ENCODE measurements at regions not wholly inside any gene's neighbourhood (a gene's known extent, or its start where the extent isn't known, plus 50 kb on each side); places are given as distances from the start of the nearest gene placed in this dataset.

GRCh38 chr11:127202105-127202504, 201.5 kb upstream of the KIRREL3 start:
- H2AFZ ChIP-seq = no peak overlapping the region
- H3K79me2 ChIP-seq (replicated peaks; ENCODE audit: insufficient read depth) = no peaks in the 10 kb centered on the region
- H3K4me3 ChIP-seq = no peak overlapping the region
- no peaks in the 10 kb centered on the region for H3K27me3 ChIP-seq (ENCODE audit: insufficient read depth)
- H4K20me1 ChIP-seq (replicated peaks; ENCODE audit: insufficient read depth) = no peaks in the 10 kb centered on the region
- peaks cover 4% of the 10 kb centered on the region; the same call in 1 of the 2 replicates for H3K9me2 ChIP-seq (ENCODE audit: insufficient read depth)
- DNase-seq (ENCODE audit: low spot score) (no peak), ATAC-seq (no peak)
- Mint-ChIP-seq H3K36me3 (ENCODE audit: low read depth) (no peaks in the 10 kb centered on the region; the same call in 2 of the 3 replicates), H3K4me1 (no peaks in the 10 kb centered on the region), H3K27ac (no peak overlapping the region), H3K27me3 (ENCODE audit: insufficient read depth, low read depth, poor library complexity) (peaks cover 2% of the 10 kb centered on the region), H3K4me3 (no peak overlapping the region), H3K9me3 (peaks cover 12% of the 10 kb centered on the region)
- H3F3A ChIP-seq (replicated peaks; ENCODE audit: low read depth) = no peaks in the 10 kb centered on the region
- no peak overlapping the region for H3K4me2 ChIP-seq
- TF ChIP-seq EZH2 (IDR thresholded peaks at IDR 0.05; ENCODE audit: low read depth, unreplicated experiment) (no peak), ETS1 (IDR thresholded peaks at IDR 0.05) (no peak), ZNF462 (CRISPR knock-in tag; IDR thresholded peaks at IDR 0.05) (no peak), CREB1 (CRISPR knock-in tag; IDR thresholded peaks at IDR 0.05; ENCODE audit: low read depth) (no peak), CTCF (conservative IDR thresholded peaks at IDR 0.05; ENCODE audit: low read depth in 2 of 2) (no peak), STAT1 (IDR thresholded peaks at IDR 0.05; ENCODE audit: unreplicated experiment) (no peak), NANOG (IDR thresholded peaks at IDR 0.05; ENCODE audit: borderline replicate concordance) (no peak), EZH2phosphoT487 (IDR thresholded peaks at IDR 0.05; ENCODE audit: unreplicated experiment) (no peak), REST (IDR thresholded peaks at IDR 0.05; ENCODE audit: unreplicated experiment) (no peak)
- no peak overlapping the region for H3K27ac ChIP-seq (ENCODE audit: low read depth)
- no peaks in the 10 kb centered on the region for H3K4me1 ChIP-seq (ENCODE audit: insufficient read depth)
- H3K36me3 ChIP-seq (ENCODE audit: insufficient read depth) = no peaks in the 10 kb centered on the region

All from GM23338 (cell line).